HG03558 (cell line): ENCODE measurements at regions not wholly inside any gene's neighbourhood (a gene's known extent, or its start where the extent isn't known, plus 50 kb on each side); places are given as distances from the start of the nearest gene placed in this dataset.
"Not testable (repeated sequence)": the region's sequence is repeated elsewhere in the genome, so short reads cannot be mapped to it uniquely, and the experiment has no call there.

ENCODE experiments used
- ATAC-seq: cut with Tn5 transposase; IDR thresholded peaks from one replicate; pipeline ENCODE4 v1.9.1; 2021; ENCODE audit warnings: moderate number of reproducible peaks; ENCODE audit not compliant: unreplicated experiment; ENCODE audit errors: extremely low read depth

- ATAC-seq: no peak
These were observed 907.2 kb downstream of the LRFN5 start for GRCh38 chr14:42513837-42514236.

- ATAC-seq: no peak
These were observed 903.4 kb downstream of the LRFN5 start for GRCh38 chr14:42510071-42510470.

GRCh38 chr14:42508209-42508946, 901.7 kb downstream of the LRFN5 start:
- no peak for ATAC-seq

GRCh38 chr14:42504433-42504832, 897.8 kb downstream of the LRFN5 start:
- ATAC-seq: no peak

- ATAC-seq: no peak
These were observed 892.5 kb downstream of the LRFN5 start for GRCh38 chr14:42499137-42499536.

GRCh38 chr14:42490536-42490935, 883.9 kb downstream of the LRFN5 start:
- ATAC-seq: no peak

- no peak for ATAC-seq
These were observed 882.3 kb downstream of the LRFN5 start for GRCh38 chr14:42488965-42489364.

GRCh38 chr14:42482345-42482971, 875.8 kb downstream of the LRFN5 start:
- not testable (repeated sequence) for ATAC-seq

GRCh38 chr14:42481714-42482113, 875.0 kb downstream of the LRFN5 start:
- not testable (repeated sequence) for ATAC-seq

GRCh38 chr14:42480255-42480654, 873.6 kb downstream of the LRFN5 start:
- ATAC-seq: no peak

GRCh38 chr14:42475289-42475688, 868.6 kb downstream of the LRFN5 start:
- no peak for ATAC-seq

GRCh38 chr14:42470427-42470719, 863.7 kb downstream of the LRFN5 start:
- ATAC-seq: no peak

- no peak for ATAC-seq
These were observed 863.2 kb downstream of the LRFN5 start for GRCh38 chr14:42469637-42470426.

GRCh38 chr14:42460673-42461072, 854.0 kb downstream of the LRFN5 start:
- ATAC-seq: no peak

GRCh38 chr14:42459171-42459685, 852.6 kb downstream of the LRFN5 start:
- ATAC-seq: no peak

- no peak for ATAC-seq
These were observed 834.9 kb downstream of the LRFN5 start for GRCh38 chr14:42441615-42442014.

GRCh38 chr14:42437809-42438208, 831.1 kb downstream of the LRFN5 start:
- ATAC-seq: no peak

- ATAC-seq: no peak
These were observed 822.7 kb downstream of the LRFN5 start for GRCh38 chr14:42429401-42429800.

- ATAC-seq: peak; percentile 93
These were observed 822.3 kb downstream of the LRFN5 start for GRCh38 chr14:42428996-42429395.

GRCh38 chr14:42424501-42424900, 817.8 kb downstream of the LRFN5 start:
- no peak for ATAC-seq
